H1 (cell line): ENCODE measurements at regions not wholly inside any gene's neighbourhood (a gene's known extent, or its start where the extent isn't known, plus 50 kb on each side); places are given as distances from the start of the nearest gene placed in this dataset.

ENCODE experiments used
- RBBP5 ChIP-seq: IDR thresholded peaks from 2 replicates; pipeline ENCODE4 v1.7.1; 2012; ENCODE audit warnings: low read depth, mild to moderate bottlenecking, inconsistent platforms, low read length, moderate library complexity, borderline replicate concordance
- SP4 ChIP-seq: IDR thresholded peaks from 2 replicates; pipeline ENCODE4 v1.6.1; 2012; ENCODE audit warnings: low read length, inconsistent platforms
- TF ChIP-seq, protein P1 (sequence below): fragments of 300-600 bp; sonication (generic); IDR thresholded peaks from 2 replicates; pipeline ENCODE4 v1.7.1; 2012; ENCODE audit warnings: low read length, moderate library complexity, mild to moderate bottlenecking, inconsistent platforms; ENCODE audit not compliant: insufficient replicate concordance

DNA sequence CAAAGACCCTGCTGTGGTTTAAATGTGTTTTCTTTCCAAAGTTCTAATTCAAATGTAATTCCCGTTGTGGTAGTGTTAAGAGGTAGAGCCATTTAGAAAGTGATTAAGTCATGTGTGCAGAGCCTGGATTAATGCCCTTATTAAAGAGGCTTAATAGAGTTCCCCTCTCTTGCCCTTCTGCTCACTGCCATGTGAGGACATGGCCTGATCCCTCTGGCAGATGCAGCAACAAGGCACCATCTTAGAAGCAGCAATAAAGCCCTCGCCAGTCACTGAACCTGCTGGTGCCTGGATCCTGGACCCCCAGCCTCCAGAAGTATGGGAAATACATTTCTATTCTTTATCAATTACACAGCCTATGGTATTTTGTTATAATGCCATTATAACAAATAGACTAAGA, 485.2 kb downstream of the DCDC2C start (continued):
- TF ChIP-seq SP4 (no peak), RBBP5 (no peak)
- TF ChIP-seq, protein P1, sequence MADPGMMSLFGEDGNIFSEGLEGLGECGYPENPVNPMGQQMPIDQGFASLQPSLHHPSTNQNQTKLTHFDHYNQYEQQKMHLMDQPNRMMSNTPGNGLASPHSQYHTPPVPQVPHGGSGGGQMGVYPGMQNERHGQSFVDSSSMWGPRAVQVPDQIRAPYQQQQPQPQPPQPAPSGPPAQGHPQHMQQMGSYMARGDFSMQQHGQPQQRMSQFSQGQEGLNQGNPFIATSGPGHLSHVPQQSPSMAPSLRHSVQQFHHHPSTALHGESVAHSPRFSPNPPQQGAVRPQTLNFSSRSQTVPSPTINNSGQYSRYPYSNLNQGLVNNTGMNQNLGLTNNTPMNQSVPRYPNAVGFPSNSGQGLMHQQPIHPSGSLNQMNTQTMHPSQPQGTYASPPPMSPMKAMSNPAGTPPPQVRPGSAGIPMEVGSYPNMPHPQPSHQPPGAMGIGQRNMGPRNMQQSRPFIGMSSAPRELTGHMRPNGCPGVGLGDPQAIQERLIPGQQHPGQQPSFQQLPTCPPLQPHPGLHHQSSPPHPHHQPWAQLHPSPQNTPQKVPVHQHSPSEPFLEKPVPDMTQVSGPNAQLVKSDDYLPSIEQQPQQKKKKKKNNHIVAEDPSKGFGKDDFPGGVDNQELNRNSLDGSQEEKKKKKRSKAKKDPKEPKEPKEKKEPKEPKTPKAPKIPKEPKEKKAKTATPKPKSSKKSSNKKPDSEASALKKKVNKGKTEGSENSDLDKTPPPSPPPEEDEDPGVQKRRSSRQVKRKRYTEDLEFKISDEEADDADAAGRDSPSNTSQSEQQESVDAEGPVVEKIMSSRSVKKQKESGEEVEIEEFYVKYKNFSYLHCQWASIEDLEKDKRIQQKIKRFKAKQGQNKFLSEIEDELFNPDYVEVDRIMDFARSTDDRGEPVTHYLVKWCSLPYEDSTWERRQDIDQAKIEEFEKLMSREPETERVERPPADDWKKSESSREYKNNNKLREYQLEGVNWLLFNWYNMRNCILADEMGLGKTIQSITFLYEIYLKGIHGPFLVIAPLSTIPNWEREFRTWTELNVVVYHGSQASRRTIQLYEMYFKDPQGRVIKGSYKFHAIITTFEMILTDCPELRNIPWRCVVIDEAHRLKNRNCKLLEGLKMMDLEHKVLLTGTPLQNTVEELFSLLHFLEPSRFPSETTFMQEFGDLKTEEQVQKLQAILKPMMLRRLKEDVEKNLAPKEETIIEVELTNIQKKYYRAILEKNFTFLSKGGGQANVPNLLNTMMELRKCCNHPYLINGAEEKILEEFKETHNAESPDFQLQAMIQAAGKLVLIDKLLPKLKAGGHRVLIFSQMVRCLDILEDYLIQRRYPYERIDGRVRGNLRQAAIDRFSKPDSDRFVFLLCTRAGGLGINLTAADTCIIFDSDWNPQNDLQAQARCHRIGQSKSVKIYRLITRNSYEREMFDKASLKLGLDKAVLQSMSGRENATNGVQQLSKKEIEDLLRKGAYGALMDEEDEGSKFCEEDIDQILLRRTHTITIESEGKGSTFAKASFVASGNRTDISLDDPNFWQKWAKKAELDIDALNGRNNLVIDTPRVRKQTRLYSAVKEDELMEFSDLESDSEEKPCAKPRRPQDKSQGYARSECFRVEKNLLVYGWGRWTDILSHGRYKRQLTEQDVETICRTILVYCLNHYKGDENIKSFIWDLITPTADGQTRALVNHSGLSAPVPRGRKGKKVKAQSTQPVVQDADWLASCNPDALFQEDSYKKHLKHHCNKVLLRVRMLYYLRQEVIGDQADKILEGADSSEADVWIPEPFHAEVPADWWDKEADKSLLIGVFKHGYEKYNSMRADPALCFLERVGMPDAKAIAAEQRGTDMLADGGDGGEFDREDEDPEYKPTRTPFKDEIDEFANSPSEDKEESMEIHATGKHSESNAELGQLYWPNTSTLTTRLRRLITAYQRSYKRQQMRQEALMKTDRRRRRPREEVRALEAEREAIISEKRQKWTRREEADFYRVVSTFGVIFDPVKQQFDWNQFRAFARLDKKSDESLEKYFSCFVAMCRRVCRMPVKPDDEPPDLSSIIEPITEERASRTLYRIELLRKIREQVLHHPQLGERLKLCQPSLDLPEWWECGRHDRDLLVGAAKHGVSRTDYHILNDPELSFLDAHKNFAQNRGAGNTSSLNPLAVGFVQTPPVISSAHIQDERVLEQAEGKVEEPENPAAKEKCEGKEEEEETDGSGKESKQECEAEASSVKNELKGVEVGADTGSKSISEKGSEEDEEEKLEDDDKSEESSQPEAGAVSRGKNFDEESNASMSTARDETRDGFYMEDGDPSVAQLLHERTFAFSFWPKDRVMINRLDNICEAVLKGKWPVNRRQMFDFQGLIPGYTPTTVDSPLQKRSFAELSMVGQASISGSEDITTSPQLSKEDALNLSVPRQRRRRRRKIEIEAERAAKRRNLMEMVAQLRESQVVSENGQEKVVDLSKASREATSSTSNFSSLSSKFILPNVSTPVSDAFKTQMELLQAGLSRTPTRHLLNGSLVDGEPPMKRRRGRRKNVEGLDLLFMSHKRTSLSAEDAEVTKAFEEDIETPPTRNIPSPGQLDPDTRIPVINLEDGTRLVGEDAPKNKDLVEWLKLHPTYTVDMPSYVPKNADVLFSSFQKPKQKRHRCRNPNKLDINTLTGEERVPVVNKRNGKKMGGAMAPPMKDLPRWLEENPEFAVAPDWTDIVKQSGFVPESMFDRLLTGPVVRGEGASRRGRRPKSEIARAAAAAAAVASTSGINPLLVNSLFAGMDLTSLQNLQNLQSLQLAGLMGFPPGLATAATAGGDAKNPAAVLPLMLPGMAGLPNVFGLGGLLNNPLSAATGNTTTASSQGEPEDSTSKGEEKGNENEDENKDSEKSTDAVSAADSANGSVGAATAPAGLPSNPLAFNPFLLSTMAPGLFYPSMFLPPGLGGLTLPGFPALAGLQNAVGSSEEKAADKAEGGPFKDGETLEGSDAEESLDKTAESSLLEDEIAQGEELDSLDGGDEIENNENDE, result no peak
